T-helper 17 cell (primary cell): ENCODE measurements at regions not wholly inside any gene's neighbourhood (a gene's known extent, or its start where the extent isn't known, plus 50 kb on each side); places are given as distances from the start of the nearest gene placed in this dataset.
"Not testable (repeated sequence)": the region's sequence is repeated elsewhere in the genome, so short reads cannot be mapped to it uniquely, and the experiment has no call there.

Experiments
- ATAC-seq: fragments of 150-1000 bp; cut with Tn5 transposase; 2 replicates; pipeline ENCODE4 v1.10.0; 2021; ENCODE audit warnings: mild to moderate bottlenecking, moderate library complexity
- DNase-seq, 3 donors: peaks; one replicate each; pipeline versions ENCODE4 v3.0.0 to v3.0.0-alpha.2; 2020 to 2021
- H3K9me3 ChIP-seq: one replicate; pipeline ENCODE4 v1.7.0; 2013; ENCODE audit warnings: low read length, mild to moderate bottlenecking; ENCODE audit not compliant: control insufficient read depth, poor library complexity, severe bottlenecking
- H3K27ac Mint-ChIP-seq: one replicate; pipeline ENCODE4 v1.8.0; 2022; ENCODE audit warnings: mild to moderate bottlenecking, moderate library complexity, mixed read lengths
- H3K27me3 Mint-ChIP-seq: one replicate; pipeline ENCODE4 v1.8.0; 2022; ENCODE audit warnings: mixed read lengths
- H3K36me3 Mint-ChIP-seq: one replicate; pipeline ENCODE4 v1.8.0; 2022; ENCODE audit warnings: low read depth, mixed read lengths
- H3K4me1 Mint-ChIP-seq: one replicate; pipeline ENCODE4 v1.8.0; 2022; ENCODE audit warnings: mild to moderate bottlenecking, mixed read lengths
- H3K4me3 Mint-ChIP-seq: one replicate; pipeline ENCODE4 v1.8.0; 2022; ENCODE audit warnings: mild to moderate bottlenecking, moderate library complexity, mixed read lengths

DNA sequence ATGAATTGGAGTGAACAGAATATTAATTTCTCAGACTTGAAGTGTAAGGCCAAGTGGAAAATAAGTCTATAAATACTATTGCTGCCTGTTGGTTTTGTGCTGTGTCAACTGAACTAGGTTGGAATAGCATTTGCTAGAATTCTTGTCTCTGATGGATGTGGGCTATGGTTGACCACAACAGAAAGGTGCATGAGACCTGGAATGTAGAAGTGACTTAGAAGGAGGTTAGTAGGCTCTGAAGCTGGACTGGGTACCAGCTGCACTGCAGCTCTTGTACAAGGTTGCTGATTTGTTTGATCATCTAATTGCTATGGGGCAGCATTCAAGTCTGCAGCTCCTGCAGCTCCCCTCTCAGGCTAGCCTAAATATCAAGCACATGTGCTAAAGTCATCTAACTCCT lies 479.0 kb upstream of the NRSN1 start:
- no peak for ATAC-seq
- no peak for DNase-seq

GRCh38 chr6:23650676-23651075 lies 475.3 kb upstream of the NRSN1 start:
- Mint-ChIP-seq H3K4me1 (no peaks in the 10 kb centered on the region), H3K27ac (no peak overlapping the region), H3K4me3 (no peak overlapping the region), H3K27me3 (no peaks in the 10 kb centered on the region), H3K36me3 (no peaks in the 10 kb centered on the region)
- H3K9me3 ChIP-seq, result no peaks in the 10 kb centered on the region
- no peak for ATAC-seq
- no peak for DNase-seq

More for the DNA sequence above, 479.0 kb upstream of the NRSN1 start:
- no peaks in the 10 kb centered on the region for H3K9me3 ChIP-seq
- Mint-ChIP-seq H3K27me3 (no peaks in the 10 kb centered on the region), H3K4me1 (no peaks in the 10 kb centered on the region), H3K4me3 (no peak overlapping the region), H3K36me3 (no peaks in the 10 kb centered on the region), H3K27ac (no peak overlapping the region)

GRCh38 chr6:23654745-23655144 lies 471.3 kb upstream of the NRSN1 start:
- no peaks in the 10 kb centered on the region for H3K27me3 Mint-ChIP-seq
- no peak for ATAC-seq
- no peaks in the 10 kb centered on the region for H3K9me3 ChIP-seq
- no peak overlapping the region for H3K4me3 Mint-ChIP-seq
- H3K36me3 Mint-ChIP-seq, result no peaks in the 10 kb centered on the region
- no peak overlapping the region for H3K27ac Mint-ChIP-seq
- H3K4me1 Mint-ChIP-seq, result no peaks in the 10 kb centered on the region
- DNase-seq, result no peak

- no peak overlapping the region for H3K4me3 Mint-ChIP-seq
- no peak for DNase-seq
- H3K27me3 Mint-ChIP-seq, result no peaks in the 10 kb centered on the region
- H3K36me3 Mint-ChIP-seq, result no peaks in the 10 kb centered on the region
- no peak for ATAC-seq
- H3K4me1 Mint-ChIP-seq, result no peaks in the 10 kb centered on the region
- no peak overlapping the region for H3K27ac Mint-ChIP-seq
- no peaks in the 10 kb centered on the region for H3K9me3 ChIP-seq
Measured at GRCh38 chr6:23655525-23655924, 470.5 kb upstream of the NRSN1 start.

GRCh38 chr6:23656255-23657194 lies 469.5 kb upstream of the NRSN1 start:
- Mint-ChIP-seq H3K4me1 (no peaks in the 10 kb centered on the region), H3K36me3 (no peaks in the 10 kb centered on the region), H3K27me3 (no peaks in the 10 kb centered on the region), H3K4me3 (no peak overlapping the region), H3K27ac (no peak overlapping the region)
- DNase-seq, result no peak
- no peak for ATAC-seq
- H3K9me3 ChIP-seq, result no peaks in the 10 kb centered on the region

DNA sequence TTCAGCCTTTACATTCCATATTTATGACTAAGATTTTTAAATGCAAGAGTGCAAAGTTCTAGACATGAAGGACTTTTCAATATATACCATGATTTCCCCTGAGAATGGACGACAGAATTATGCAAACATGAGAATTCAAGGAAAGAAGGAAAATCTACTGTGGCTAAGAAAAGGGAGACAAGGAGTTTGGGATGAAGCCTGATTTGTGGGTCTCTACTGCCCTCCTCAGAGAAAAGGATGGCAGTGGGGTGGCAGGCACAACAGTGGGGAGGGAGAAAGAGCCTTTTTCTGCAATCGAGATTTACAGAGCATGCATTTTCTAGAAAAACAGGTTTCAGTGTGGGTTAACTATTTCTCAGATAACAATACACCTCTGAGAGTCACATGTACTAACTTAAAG lies 466.9 kb upstream of the NRSN1 start:
- ATAC-seq (no peak), DNase-seq (no peak)
- Mint-ChIP-seq H3K4me3 (no peak overlapping the region), H3K4me1 (no peaks in the 10 kb centered on the region), H3K36me3 (no peaks in the 10 kb centered on the region), H3K27ac (no peak overlapping the region), H3K27me3 (no peaks in the 10 kb centered on the region)
- no peaks in the 10 kb centered on the region for H3K9me3 ChIP-seq

DNA sequence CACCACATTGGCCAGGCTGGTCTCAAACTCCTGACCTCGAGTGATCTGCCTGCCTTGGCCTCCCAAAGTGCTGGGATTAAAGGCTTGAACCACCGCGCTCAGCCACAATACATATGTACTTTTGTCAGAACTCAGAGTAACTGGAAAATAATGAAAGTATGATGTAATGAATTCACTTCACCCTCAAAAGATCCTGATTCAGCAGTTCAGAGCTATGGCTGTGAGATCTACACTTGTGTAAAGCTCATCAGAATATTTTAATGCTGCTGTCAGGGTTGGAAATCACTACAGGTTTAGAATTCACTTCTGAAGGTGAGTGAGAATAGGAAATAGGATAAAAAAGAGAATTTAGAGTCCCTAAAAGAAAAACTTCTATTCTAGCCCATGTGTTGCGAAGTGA lies 464.5 kb upstream of the NRSN1 start:
- no peaks in the 10 kb centered on the region for H3K36me3 Mint-ChIP-seq
- no peaks in the 10 kb centered on the region for H3K9me3 ChIP-seq
- DNase-seq (no peak), ATAC-seq (no peak)
- H3K27me3 Mint-ChIP-seq, result no peaks in the 10 kb centered on the region
- H3K4me1 Mint-ChIP-seq, result no peaks in the 10 kb centered on the region
- H3K4me3 Mint-ChIP-seq, result no peak overlapping the region
- no peak overlapping the region for H3K27ac Mint-ChIP-seq

GRCh38 chr6:23663096-23663495 lies 462.9 kb upstream of the NRSN1 start:
- Mint-ChIP-seq H3K36me3 (no peaks in the 10 kb centered on the region), H3K27me3 (no peaks in the 10 kb centered on the region), H3K4me3 (no peak overlapping the region), H3K4me1 (no peaks in the 10 kb centered on the region), H3K27ac (no peak overlapping the region)
- no peak for DNase-seq
- no peaks in the 10 kb centered on the region for H3K9me3 ChIP-seq
- ATAC-seq, result no peak

GRCh38 chr6:23663652-23664051 lies 462.4 kb upstream of the NRSN1 start:
- Mint-ChIP-seq H3K36me3 (no peaks in the 10 kb centered on the region), H3K4me3 (no peak overlapping the region), H3K27me3 (no peaks in the 10 kb centered on the region), H3K4me1 (no peaks in the 10 kb centered on the region), H3K27ac (no peak overlapping the region)
- no peak for ATAC-seq
- no peak for DNase-seq
- no peaks in the 10 kb centered on the region for H3K9me3 ChIP-seq

GRCh38 chr6:23665911-23666310 lies 460.1 kb upstream of the NRSN1 start:
- not testable (repeated sequence) for H3K36me3 Mint-ChIP-seq, H3K27ac Mint-ChIP-seq, H3K4me1 Mint-ChIP-seq, H3K27me3 Mint-ChIP-seq, DNase-seq, ATAC-seq, H3K9me3 ChIP-seq, H3K4me3 Mint-ChIP-seq

DNA sequence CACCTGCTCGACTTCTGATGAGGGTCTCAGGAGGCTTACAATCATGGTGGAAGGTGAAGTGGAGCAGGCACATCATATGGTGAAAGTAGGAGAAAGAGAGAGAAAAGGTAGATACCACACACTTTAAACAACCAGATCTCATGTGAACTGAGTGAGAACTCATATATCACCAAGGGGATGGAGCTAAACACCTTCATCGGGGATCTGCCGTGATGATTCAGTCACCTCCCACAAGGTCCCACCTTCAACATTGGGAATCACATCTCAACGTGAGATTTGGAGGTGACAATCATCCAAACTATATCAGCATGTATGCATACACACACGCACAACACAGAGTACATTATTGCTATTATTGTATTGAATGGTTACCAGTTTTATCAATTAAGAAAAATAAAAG lies 453.3 kb upstream of the NRSN1 start:
- no peaks in the 10 kb centered on the region for H3K9me3 ChIP-seq
- H3K36me3 Mint-ChIP-seq, result no peaks in the 10 kb centered on the region
- ATAC-seq, result no peak
- H3K4me1 Mint-ChIP-seq, result no peaks in the 10 kb centered on the region
- H3K4me3 Mint-ChIP-seq, result no peak overlapping the region
- DNase-seq, result no peak
- H3K27me3 Mint-ChIP-seq, result no peaks in the 10 kb centered on the region
- H3K27ac Mint-ChIP-seq, result no peak overlapping the region

DNA sequence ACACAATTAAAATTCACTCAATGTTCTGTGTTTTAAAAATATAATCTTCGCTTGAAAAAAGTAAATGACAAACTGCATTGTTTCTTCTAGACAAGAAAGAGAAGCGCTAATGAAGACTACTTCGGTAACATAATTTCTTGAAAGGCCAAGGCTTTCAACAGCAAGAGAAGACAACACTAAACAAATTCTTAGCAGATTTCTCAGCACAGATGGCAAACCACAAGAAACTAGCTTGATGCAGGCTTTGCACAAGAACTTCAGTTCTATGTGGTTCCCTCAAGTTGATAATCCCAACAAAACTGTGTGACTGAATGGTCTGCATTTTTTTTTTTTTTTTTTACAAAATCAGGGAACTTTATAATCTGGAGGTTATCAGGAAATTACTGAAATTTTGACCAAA lies 447.4 kb upstream of the NRSN1 start:
- H3K36me3 Mint-ChIP-seq, result no peaks in the 10 kb centered on the region
- no peaks in the 10 kb centered on the region for H3K9me3 ChIP-seq
- DNase-seq (no peak), ATAC-seq (no peak)
- no peak overlapping the region for H3K4me3 Mint-ChIP-seq
- H3K27ac Mint-ChIP-seq, result no peak overlapping the region
- no peaks in the 10 kb centered on the region for H3K4me1 Mint-ChIP-seq
- H3K27me3 Mint-ChIP-seq, result no peaks in the 10 kb centered on the region

- no peaks in the 10 kb centered on the region for H3K4me1 Mint-ChIP-seq
- H3K36me3 Mint-ChIP-seq, result no peaks in the 10 kb centered on the region
- H3K4me3 Mint-ChIP-seq, result no peak overlapping the region
- no peaks in the 10 kb centered on the region for H3K27me3 Mint-ChIP-seq
- no peak for ATAC-seq
- no peaks in the 10 kb centered on the region for H3K9me3 ChIP-seq
- no peak overlapping the region for H3K27ac Mint-ChIP-seq
- no peak for DNase-seq
Measured at GRCh38 chr6:23681743-23682142, 444.3 kb upstream of the NRSN1 start.

GRCh38 chr6:23688650-23689049 lies 437.4 kb upstream of the NRSN1 start:
- ATAC-seq, result no peak
- Mint-ChIP-seq H3K27me3 (no peaks in the 10 kb centered on the region), H3K4me3 (no peak overlapping the region), H3K36me3 (no peaks in the 10 kb centered on the region), H3K27ac (no peak overlapping the region), H3K4me1 (no peaks in the 10 kb centered on the region)
- no peaks in the 10 kb centered on the region for H3K9me3 ChIP-seq
- no peak for DNase-seq
